GM19351 (cell line): ENCODE measurements at regions not wholly inside any gene's neighbourhood (a gene's known extent, or its start where the extent isn't known, plus 50 kb on each side); places are given as distances from the start of the nearest gene placed in this dataset.
"Not testable (repeated sequence)": the region's sequence is repeated elsewhere in the genome, so short reads cannot be mapped to it uniquely, and the experiment has no call there.

Experiments used
- ATAC-seq: cut with Tn5 transposase; IDR thresholded peaks from one replicate; pipeline ENCODE4 v1.9.1; 2021; ENCODE audit warnings: mild to moderate bottlenecking, moderate library complexity; ENCODE audit not compliant: unreplicated experiment

DNA sequence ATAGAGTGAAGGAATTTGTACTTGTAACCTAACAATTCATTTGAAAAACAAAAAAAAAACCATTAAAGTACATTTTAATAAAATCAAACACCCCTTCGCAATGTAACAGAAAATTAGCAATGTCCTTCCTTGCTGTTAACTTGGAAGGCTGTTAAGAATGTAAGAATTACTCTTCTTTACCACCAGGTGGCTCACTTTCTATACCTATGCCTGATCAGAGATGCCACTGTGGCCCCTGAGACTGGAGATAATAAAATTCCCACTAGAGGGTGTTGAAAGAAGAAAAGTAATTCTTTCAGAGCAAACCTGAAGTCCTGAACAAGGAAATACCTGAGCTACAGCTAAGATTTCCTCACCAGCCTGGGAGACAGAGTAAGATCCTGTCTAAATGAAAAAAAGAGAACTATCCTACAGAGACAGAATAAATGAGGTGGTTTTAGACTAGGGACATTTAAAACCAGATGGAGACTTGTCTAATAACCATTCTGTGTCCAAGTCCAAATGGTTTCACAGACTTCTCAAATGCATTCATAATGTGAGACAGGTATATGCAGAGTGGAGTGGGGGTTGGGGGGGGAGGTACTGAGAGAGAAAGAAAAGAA lies 1089.3 kb downstream of the FAM181B start:
- ATAC-seq, result peak; percentile 97

DNA sequence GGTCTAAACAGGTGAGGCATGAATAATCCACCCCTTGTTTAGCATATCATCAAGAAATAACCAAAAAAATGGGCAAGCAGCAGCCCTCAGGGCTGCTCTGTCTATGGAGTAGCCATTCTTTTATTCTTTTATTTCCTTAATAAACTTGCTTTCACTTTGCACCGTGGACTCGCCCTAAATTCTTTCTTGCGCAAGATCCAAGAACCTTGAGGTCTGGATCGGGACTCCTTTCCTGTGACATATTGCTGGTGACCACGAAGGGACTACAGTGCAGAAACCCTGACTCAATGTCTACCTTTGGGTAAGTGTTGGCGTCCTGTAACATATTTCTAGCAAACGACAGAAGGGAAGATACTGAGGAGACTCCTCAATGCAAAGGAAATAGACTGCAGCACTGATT lies 1099.2 kb downstream of the FAM181B start:
- ATAC-seq, result no peak

DNA sequence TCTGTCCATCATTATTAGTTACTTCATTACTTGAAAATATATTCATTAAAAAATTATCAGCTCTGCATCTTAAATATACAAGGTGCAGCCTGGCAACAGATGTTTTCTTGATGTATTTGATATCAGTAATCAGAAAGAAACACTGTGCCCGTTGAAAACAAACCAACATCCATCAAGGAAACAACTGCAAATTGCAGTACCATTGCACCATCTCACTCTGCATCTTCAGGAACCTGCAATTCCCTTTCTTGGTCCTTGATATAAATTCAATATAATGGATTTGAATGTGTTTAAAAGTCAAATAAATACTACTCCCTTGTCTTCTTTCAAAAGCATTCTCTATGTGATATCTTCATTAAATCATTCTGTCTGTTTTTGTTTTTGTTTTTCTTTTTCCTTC lies 1131.2 kb downstream of the FAM181B start:
- ATAC-seq, result no peak

DNA sequence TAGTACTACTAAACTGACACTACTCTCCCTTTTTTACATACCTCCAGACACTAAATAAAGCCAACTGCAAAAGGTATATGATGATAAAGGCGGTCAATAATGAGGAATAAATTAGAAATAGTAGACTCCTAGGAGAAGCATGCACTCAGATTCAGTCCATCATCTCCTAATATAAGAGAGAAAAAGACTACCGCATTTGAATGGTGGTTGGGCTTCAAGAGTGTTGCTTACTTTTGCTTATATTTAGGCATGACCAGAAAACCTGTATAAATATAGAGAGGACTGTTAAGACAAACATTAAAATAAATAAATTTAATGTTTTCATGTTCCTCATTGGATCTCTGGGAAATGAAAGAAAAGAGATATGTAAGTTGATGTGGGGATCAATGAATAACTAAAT lies 1137.0 kb downstream of the FAM181B start:
- no peak for ATAC-seq

DNA sequence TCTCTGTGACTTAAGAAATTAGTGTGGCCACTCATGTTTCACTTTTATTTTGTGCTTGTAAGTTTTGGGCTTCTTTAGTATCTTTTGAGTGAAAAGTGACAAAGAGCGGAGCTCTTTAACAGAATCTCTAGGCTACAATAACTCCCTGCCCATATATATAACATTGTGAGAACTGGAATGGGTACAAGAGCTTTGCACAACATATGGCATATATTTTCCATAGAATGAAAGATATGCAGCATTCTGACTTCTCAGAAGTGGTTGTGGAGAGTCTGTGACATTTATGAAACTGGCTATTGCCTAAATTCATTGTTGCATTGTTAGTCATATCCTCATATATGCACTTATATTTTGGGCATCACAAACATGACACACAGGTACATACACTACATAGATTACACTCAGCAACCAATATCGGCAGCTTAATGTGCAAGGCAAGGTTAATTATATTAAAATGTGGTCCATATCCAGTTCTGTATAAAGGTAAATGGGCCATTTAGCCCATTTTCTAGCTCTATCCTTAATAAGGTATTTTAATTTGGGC lies 1148.2 kb downstream of the FAM181B start:
- no peak for ATAC-seq

DNA sequence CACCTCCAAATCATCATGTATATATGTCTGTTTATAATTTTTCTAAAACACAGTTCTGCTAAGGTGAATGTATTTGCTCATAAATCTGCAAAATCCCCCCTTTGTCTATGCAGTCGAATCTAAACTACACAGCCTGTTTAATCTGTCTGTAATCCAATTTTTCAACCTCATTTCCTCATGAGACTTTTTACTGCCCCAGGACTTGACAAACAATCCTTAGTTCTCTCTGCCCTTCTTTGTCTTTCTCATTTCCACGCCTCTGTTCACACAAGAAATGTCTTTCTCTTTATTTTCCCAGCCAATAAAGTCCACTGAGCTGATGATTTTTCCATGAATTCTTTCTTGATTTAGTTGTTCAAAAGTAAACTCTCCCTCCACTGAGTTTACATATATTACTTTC lies 1154.3 kb downstream of the FAM181B start:
- no peak for ATAC-seq

DNA sequence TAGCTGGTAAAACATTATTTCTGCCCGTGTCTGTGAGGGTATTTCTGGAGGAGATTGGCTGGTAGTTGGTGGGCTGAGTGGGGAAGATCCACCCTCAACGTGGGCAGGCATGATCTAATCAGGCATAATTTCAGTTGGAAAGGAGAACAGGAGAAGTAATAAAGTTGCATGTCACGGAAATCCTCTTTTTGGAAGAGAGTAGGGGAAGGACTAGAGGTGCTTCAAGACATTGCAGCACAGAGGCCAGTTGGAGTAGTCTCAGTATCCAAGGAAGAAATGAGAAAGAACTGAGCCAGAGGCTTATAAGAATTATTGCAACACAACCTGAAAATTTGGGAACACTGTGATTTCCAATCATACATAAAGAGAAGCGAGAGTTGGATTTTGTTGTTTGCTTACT lies 1155.1 kb downstream of the FAM181B start:
- ATAC-seq, result no peak

DNA sequence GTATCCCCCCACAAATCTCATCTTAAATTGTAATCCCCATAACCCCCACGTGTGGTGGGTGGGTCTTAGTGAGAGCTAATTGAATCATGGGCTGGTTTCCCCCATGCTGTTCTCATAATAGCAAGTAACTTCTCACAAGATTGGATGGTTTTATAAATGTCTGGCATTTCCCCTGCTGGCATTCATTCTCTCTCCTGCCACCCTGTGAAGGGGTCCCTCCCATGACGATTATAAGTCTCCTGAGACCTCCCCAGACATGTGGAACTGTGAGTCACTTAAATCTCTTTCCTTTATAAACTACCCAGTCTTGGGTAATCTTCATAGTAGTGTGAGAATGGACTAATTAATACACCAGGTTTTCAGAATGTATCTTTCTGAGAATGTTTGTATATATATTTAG lies 1159.4 kb downstream of the FAM181B start:
- no peak for ATAC-seq

DNA sequence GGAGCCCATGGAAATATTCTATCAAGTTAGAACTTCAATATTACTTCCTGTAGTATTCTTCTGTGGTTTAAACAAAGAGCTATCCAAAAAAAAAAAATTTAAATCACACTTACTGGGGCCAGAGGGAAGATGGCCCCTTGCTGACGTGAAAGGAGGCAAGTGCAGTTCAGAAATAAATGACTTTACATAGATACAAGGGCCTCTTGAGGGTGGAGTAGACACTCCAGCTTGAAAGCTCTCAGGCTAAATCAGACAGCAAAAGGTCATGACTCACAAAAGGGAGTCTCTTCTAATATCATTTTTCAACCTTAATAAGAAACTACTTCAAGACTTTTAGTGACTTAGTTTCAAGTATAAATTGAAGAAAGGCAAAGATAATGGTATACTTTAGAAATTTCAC lies 1160.3 kb downstream of the FAM181B start:
- no peak for ATAC-seq

DNA sequence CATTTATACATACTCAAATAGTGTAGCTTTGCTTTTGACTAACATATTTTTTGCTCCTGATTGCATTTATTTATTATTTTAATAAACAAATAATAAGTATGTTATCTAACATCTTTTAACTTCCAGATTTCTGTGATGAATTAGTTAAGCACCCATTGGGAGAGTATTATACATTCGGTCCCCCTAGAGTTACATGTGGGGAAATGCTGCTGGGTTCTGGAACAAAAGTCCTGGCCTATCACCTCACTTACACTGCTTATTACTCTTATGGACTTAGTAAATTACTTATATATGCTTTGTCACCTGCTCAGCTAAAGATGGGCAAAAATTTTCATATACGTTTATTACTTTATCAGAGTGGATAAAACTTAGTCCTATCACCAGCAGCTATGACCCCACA lies 1163.0 kb downstream of the FAM181B start:
- no peak for ATAC-seq

DNA sequence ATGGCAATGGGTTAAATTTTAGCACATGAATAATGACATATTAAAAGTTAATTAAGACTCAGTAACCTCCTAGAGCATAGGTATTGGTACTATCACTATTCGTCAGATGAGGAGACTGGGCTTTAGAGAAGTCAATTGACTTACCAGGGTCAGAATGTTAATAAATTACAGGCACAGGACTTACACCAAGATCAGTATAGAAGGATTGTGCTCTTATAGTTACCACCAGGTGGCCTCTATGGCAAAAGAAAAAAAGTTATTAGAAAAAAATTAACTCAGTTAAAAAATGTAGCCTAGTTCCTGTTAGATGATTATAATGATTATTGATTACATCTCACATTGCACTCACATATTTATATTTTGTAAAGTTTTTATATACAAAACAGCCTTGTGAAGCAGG lies 1163.7 kb downstream of the FAM181B start:
- ATAC-seq, result no peak

DNA sequence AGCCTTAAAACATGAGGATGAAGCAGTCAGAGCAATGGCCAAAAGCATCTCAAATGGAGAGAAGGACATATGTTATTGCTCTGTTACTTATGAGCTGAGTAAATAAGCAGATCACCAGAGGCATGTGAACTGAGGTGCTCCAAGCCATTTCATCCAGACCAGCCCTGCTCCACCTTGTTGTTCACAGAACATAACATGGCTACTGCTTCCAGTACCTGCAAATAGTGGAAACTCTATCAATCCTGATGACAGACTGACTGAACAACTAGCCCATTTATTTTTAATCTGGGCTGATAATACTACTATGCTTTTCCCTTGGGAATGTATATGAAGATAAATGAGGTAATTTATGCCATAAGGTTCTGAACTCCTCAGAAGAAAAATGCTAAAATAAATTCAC lies 1164.7 kb downstream of the FAM181B start:
- no peak for ATAC-seq

DNA sequence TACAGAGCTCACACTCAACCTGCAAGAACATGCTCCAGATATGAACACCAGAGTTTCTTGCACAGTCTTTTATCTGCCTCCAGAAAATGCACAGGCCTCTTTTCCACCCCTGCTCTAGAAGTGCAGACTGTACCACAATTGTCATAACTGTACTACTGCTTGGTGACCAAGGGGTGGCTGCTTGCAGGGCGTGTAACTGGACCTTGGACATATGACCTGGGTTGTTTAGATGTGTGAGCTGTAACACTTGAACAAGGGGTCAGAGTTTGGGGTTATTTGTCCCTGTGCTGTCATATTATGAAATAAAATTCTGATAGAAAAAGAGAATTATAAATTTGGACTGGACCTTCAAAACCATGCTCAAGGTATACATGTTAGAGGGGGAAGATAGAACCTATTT lies 1185.5 kb downstream of the FAM181B start:
- ATAC-seq, result no peak

DNA sequence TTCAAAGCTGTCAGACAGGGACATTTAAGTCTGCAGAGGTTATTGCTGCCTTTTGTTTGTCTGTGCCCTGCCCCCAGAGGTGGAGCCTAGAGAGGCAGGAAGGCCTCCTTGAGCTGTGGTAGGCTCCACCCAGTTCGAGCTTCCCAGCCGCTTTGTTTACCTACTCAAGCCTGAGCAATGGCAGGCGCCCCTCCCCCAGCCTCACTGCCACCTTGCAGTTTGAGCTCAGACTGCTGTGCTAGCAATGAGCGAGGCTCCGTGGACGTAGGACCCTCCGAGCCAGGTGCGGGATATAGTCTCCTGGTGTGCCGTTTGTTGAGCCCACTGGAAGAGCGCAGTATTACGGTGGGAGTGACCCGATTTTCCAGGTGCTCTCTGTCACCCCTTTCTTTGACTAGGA lies 1193.9 kb downstream of the FAM181B start:
- ATAC-seq, result not testable (repeated sequence)

DNA sequence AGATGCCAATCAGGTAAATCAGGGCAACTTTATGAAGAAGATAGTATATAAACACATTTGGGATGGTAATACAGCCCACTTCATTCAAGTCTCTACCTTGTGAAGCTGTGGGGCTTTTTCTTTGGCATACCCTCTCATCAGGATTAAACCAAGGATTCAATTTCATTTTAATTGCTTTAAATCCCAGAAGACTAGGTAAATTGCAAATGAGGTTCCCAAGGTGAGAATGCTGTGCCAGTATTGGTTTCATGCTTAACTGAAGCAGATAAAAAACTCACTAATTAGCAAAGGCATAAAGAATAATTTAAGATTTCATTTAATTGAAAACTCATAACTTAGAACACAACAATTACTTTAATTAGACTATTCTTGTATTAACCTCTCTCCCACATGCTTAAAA lies 1218.1 kb downstream of the FAM181B start:
- ATAC-seq, result no peak

DNA sequence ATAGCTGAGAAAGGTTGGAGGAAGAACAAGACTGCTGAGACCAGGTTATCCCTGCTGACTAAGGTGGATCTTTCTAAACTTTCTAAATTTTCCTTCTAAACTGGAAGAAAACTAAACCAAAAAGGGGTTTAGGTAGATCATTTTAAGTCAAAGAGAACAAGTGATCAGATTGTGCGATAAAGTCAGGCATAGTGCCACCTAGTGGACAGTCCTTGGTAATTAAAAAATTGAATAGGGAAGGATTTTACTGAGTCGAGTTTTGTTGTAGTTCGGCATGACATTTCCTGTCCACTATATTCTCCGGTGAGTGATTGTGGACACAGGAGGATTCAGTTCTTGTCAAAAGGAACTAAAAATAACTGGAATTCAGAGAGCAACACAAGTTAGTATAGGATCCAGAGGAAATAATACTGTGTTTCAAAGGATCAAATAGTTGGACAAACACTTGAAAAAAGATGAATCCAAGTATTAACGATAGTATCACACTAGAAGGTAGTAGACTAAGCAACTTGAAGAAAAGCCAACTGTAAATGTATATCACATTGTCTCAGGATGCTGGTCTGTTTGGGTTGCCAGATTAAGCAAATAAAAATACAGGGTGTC lies 1236.4 kb downstream of the FAM181B start:
- peak; percentile 91 for ATAC-seq

DNA sequence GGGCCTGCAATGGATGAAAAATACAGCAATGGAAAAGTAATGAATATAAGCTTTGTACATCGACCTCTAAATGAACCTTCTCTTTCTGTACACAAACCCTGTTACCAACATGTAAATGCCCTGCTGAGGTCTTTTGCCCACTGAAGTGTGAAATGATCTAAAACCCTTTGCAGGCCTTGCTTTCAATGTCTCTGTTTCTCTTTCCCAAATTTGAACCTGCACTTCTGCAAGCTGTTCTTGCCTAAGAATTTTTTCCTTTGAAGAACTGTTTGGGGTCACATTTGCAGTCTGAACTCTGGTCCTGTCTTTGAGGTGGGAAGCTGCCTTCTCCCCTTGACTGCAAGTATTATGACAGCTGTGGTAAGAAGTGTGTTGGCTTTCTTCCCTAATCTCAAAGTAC lies 1237.1 kb downstream of the FAM181B start:
- ATAC-seq, result no peak

DNA sequence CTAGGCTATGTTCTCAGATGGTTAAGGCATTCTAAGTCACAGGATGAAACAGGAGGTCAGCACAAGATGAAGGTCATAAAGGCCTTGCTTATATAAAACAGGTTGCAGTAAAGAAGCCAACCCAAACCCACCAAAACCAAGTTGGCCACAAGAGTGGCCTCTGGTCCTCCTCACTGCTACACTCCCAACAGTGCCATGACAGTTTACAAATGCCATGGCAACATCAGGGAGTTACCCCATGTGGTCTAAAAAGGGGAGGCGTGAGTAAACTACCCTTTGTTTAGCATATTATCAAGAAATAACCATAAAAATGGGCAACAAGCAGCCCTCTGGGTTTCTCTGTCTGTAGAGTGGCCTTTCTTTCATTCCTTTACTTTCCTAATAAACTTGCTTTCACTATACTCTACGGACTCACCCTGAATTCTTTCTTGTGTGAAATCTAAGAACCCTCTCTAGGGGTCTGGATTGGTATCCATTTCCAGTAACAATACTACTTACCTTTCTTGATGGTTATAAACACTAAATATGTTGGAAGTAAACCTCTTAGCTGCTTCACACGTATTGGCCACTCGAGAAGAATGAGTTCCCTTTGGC lies 1237.9 kb downstream of the FAM181B start:
- no peak for ATAC-seq

DNA sequence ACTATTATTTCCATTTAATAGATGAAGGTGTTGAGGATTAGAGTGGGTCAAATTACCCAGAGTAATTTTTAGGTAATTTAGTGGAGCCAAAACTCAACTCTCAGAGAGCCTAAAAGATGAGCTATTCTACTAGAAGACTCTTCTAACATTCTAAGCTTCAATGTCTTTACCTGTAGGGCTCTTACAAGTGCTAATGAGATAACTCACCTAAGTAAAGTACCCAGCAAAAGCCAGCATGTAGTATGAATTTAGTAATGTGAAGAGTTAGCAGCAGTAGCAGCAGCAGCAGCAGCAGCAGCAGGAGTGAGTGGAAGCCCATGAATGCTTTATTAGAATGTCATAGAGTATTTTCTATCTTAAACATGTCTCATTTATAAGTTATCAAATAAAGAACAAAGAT lies 1239.2 kb downstream of the FAM181B start:
- no peak for ATAC-seq

DNA sequence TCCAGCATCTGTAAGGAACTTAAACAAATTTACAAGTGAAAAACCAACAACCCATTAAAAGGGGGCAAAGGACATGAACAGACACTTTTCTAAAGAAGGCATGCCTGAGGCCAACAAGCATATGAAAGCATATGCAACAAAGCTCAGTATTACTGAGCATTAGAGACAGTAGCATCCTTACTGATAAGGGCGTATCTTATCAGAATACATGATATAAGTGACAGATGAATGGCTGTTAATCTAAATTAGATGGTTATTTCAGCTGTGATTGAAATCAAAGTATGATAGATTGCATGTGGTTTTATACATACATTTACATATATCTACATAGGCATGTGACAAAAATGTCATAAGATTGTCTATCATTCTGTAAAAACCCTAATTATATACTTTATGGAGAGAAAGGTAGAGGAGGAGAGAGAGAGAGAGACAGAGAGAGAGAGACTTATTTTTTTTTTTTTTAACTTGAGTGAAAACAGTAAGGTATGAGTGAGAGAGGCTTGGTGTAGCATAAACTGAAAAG lies 1240.7 kb downstream of the FAM181B start:
- no peak for ATAC-seq

DNA sequence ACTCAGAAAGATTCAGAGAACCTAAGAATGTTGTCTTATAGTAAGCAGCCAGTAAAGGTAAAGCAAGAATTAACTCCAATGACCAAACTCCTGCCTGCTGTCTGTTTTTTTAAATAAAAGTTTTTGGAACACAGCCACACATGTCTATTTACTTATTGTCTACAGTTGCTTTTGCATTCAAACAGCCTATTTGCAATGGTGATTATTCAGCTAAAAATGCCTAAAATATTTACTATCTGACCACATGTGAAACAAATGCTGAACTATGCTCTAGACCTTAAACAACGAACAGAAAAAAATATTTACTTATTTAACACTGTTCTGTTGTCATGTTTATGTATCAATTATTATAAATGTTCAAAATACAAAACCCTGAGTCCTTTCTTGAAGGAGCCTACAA lies 1246.6 kb downstream of the FAM181B start:
- ATAC-seq, result no peak

DNA sequence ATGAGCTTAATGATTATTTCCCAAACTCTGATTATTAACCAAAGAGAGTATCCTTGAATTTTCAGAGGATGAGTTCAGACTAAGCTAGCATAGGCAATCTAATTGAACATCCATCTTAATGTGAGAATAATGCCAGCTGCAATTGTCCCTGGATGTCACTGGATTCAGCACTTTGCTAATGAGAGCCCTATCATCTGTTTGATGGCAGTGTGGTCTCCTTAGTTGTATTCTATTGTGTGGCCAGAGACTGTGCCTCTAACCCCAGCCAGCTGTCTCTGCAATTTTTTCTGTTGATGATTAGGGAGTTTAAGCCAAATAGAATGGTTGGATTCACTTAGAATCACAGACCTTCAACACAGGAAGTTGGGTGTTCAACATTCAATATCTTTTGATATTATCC lies 1249.5 kb downstream of the FAM181B start:
- no peak for ATAC-seq
